SK-N-MC (cell line): ENCODE measurements at regions not wholly inside any gene's neighbourhood (a gene's known extent, or its start where the extent isn't known, plus 50 kb on each side); places are given as distances from the start of the nearest gene placed in this dataset.

Source experiments
- EZH2 ChIP-seq: fragments of 200-600 bp; sonication (generic); IDR thresholded peaks from one replicate; pipeline ENCODE4 v1.6.1; 2017; ENCODE audit warnings: antibody characterized with exemption
- FOXP2 ChIP-seq: optimal IDR thresholded peaks from 2 replicates; pipeline ENCODE3; 2011; ENCODE audit warnings: mild to moderate bottlenecking, moderate library complexity; ENCODE audit not compliant: insufficient read depth; ENCODE audit errors: extremely low read length, control extremely low read depth
- POLR2AphosphoS5 ChIP-seq: IDR thresholded peaks from 2 replicates; pipeline ENCODE4 v1.6.1; 2012; ENCODE audit warnings: mild to moderate bottlenecking, low read depth, low read length, borderline replicate concordance

DNA sequence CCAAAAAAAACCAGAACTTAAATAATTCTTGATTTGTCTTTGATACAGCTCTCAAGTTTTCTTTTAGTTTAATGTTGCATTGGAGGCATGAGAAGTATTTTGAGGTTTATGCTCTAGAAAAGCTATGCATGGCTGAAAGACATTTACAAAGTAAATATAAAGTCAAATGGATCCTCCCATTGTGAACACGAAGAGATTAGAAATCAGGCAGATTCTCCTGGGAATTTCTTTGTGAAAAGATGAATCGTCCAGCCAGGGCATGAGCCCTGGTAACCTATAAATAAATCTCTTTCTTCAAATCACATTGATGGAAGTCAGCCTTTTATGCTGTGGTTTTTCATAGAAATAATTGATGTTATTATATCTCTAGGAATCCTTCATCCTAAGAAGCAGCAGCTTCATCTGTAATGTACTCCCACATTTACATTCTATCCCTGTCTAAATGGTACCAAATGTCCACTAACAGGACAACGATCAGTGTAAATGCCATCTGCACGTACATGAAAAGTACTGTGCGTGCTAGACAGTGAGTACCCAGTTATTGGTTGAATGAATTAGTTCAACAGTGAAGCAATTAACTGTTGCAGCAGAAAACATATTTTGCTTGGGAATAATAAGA is 143.6 kb downstream of the ALDH8A1 start:
- no peak for TF ChIP-seq EZH2
- TF ChIP-seq POLR2AphosphoS5 = no peak
- TF ChIP-seq FOXP2 = no peak
